Esophagus squamous epithelium (tissue), 5 donors: ENCODE measurements at regions not wholly inside any gene's neighbourhood (a gene's known extent, or its start where the extent isn't known, plus 50 kb on each side); places are given as distances from the start of the nearest gene placed in this dataset.

ENCODE experiments used
- DNase-seq: peaks from one replicate; lab custom pipeline; 2025; lab: John Stamatoyannopoulos, UW
- H3K27ac ChIP-seq, 4 donors: fragments of 200-600 bp; sonication (generic); one replicate each; pipeline ENCODE4 v1.5.1; 2016 to 2019; ENCODE audit warnings: mild to moderate bottlenecking in 1 of 4
- H3K27me3 ChIP-seq, 4 donors: fragments of 200-600 bp; sonication (generic); 1 replicate in 3 of 4; 2 replicates in 1 of 4; pipeline versions ENCODE4 v1.5.1 to v1.6.0; 2017 to 2021; ENCODE audit warnings: antibody characterized with exemption in 1 of 4
- H3K36me3 ChIP-seq, 3 donors: fragments of 200-600 bp; sonication (generic); one replicate each; pipeline ENCODE4 v1.5.1; 2016 to 2019
- H3K4me1 ChIP-seq, 3 donors: fragments of 200-600 bp; sonication (generic); one replicate each; pipeline ENCODE4 v1.5.1; 2017 to 2019
- H3K4me3 ChIP-seq, 4 donors: fragments of 200-600 bp; sonication (generic); 1 replicate in 3 of 4; 2 replicates in 1 of 4; pipeline ENCODE4 v1.5.1; 2016 to 2019; ENCODE audit warnings: mild to moderate bottlenecking in 2 of 4, moderate library complexity in 1 of 4
- H3K9me3 ChIP-seq, 3 donors: fragments of 200-600 bp; sonication (generic); one replicate each; pipeline ENCODE4 v1.5.1; 2016 to 2019
- POLR2A ChIP-seq, 4 donors: fragments of 450-650 bp; IDR thresholded peaks; one replicate each; pipeline ENCODE4 v1.6.1; 2017; ENCODE audit warnings: antibody characterized with exemption in 4 of 4, mild to moderate bottlenecking in 4 of 4, moderate library complexity in 3 of 4
- WGBS, 2 donors: methylation state at CpG; one replicate each; pipeline ENCODE4 v1.1.5; 2018; 5-methylcytosine and 5-hydroxymethylcytosine counted together
- intact Hi-C: fragments of 100-400 bp; cut with DNase I; formaldehyde crosslinking; loops from one replicate; pipeline ENCODE4 v1.15.0; 2022
- TF ChIP-seq, protein P1 (sequence below), 6 experiments: fragments of 450-650 bp in 4 of 6; fragments of 200-600 bp in 2 of 6; sonication (generic) in 2 of 6; IDR thresholded peaks; one replicate each; pipeline ENCODE4 v1.5.1; 2016 to 2019; ENCODE audit warnings: antibody characterized with exemption in 6 of 6, mild to moderate bottlenecking in 4 of 6, moderate library complexity in 4 of 6
- donor health status: DM: yes; HTN: yes; CAD: no.

DNA sequence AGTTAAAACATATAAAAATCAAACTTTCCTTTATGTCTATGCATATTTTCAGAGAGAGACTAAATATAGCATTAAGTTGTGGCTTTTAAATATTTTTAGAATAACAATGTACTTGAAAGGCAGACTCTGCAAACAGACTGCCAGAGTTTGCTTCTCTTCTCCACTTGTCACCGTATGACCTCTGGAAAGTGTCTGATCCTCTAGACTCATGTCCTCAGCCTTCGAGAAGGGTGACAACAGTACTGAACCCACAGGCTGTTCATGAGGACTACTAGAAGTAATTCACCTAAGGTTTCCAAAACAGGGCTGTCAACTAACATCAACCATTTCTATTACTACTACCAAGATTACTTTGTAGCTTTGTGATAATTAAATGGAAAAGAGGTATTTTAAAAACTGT lies 167.7 kb upstream of the TBCA start:
- no peak overlapping the region for H3K27ac ChIP-seq
- H3K4me3 ChIP-seq, result no peak overlapping the region
- no peaks in the 10 kb centered on the region for H3K4me1 ChIP-seq
- peaks cover 0 to 43% (median 0%) of the 10 kb centered on the region in 4 donors for H3K27me3 ChIP-seq
- H3K36me3 ChIP-seq, result no peaks in the 10 kb centered on the region
- TF ChIP-seq, protein P1, sequence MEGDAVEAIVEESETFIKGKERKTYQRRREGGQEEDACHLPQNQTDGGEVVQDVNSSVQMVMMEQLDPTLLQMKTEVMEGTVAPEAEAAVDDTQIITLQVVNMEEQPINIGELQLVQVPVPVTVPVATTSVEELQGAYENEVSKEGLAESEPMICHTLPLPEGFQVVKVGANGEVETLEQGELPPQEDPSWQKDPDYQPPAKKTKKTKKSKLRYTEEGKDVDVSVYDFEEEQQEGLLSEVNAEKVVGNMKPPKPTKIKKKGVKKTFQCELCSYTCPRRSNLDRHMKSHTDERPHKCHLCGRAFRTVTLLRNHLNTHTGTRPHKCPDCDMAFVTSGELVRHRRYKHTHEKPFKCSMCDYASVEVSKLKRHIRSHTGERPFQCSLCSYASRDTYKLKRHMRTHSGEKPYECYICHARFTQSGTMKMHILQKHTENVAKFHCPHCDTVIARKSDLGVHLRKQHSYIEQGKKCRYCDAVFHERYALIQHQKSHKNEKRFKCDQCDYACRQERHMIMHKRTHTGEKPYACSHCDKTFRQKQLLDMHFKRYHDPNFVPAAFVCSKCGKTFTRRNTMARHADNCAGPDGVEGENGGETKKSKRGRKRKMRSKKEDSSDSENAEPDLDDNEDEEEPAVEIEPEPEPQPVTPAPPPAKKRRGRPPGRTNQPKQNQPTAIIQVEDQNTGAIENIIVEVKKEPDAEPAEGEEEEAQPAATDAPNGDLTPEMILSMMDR (IDR thresholded peaks at IDR 0.05), result no peak
- TF ChIP-seq POLR2A (IDR thresholded peaks at IDR 0.05), result no peak
- no peaks in the 10 kb centered on the region for H3K9me3 ChIP-seq
- DNase-seq, result no peak
- WGBS, 2 donors, result 59 to 70% methylated on average over 2 of the region's 2 CpGs
- intact Hi-C loops, result no loop called here

DNA sequence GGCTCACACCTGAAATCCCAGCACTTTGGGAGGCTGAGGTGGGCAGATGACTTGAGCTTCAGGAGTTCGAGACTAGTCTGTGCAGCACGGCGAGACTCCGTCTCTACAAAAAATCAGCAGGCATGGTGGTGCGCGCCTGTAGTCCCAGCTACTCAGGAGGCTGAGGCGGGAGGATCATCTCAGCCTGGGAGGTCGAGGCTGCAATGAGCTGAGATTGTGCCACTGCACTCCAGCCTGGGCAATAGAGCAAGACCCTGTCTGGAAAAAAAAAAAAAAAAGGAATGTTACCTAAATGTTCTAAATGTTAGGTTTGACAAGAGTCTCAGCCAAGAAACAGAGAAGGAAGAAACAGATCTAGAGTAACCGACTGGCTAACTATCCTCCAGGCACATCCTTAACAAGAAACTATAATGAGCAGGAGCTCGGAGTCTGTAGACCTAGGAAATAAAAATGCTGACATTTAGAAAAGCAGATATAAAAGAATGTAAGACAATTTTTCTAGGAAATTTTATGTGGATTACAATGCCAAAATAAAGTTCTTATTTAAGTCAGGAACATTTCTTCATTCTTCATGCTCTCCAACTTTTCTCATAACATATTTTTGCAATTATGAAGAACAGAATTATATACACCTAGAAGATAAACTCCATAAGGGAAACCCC lies 166.6 kb upstream of the TBCA start:
- H3K4me3 ChIP-seq, result no peak overlapping the region
- no peaks in the 10 kb centered on the region for H3K9me3 ChIP-seq
- no peak overlapping the region for H3K27ac ChIP-seq
- no peak for DNase-seq
- no peaks in the 10 kb centered on the region for H3K36me3 ChIP-seq
- no peak for TF ChIP-seq POLR2A (IDR thresholded peaks at IDR 0.05)
- TF ChIP-seq, protein P1 (IDR thresholded peaks at IDR 0.05), result no peak
- intact Hi-C loops, result no loop called here
- no peaks in the 10 kb centered on the region for H3K4me1 ChIP-seq
- WGBS, 2 donors, result 83 to 85% methylated on average over 10 of the region's 10 CpGs
- H3K27me3 ChIP-seq, result peaks cover 0 to 45% (median 0%) of the 10 kb centered on the region in 4 donors

DNA sequence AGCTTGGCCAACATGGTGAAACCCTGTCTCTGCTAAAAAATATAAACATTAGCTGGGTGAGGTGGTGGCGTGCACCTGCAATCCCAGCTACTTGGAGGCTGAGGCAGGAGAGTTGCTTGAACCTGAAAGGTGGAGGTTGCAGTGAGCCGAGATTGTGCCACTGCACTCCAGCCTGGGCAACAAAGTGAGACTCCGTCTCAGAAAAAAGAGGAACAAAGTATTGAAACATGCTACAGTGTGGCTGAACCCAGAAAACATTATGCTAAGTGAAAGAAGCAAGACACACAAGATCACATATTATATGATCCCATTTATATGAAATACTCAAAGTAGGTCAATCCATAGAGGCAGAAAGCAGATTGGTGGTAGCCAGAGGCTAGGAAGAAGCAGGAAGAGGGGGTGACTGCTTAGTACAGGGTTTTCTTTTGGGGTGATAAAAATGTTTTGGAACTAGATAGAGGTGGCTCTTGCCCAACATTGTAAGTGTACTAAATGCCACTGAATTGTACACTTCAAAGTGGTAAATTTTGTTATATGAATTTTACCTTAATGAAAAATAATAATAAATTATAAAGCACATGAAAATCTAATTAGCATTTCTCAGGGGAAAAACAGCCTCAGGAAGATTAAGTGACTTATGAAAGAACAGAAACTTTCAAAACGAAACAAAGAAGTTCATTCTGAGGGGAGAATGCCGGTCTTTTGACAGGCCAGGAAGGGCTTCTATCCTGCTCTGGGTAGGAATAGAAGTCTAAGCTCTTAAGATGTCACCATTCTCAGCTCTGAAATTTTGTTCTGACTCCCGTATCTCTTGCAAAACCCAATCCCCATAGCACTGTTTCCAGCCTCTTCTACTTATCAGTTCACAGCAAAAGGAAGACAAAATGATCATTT lies 161.1 kb upstream of the TBCA start:
- intact Hi-C loops, result no loop called here
- WGBS, 2 donors, result 60 to 63% methylated on average over 6 of the region's 6 CpGs
- no peaks in the 10 kb centered on the region for H3K36me3 ChIP-seq

DNA sequence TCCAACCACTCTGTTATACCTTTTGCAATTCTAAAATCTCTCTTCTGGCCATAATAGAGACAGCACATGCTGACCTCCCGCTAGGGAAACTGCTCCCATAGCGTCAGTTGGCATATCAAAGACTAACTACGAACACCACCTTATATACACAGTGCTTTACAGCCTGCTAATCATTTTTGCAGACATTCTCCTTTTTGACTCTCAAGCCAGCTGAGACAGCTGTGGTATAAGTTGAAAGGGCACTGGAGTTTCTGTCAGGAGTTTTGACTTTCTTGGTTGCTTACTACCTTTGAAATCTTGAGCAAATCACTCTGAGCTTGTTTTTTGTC lies 160.2 kb upstream of the TBCA start:
- Histone ChIP-seq H3K36me3 (no peaks in the 10 kb centered on the region), H3K27me3 (peaks cover 0 to 29% (median 0%) of the 10 kb centered on the region in 4 donors), H3K9me3 (no peaks in the 10 kb centered on the region), H3K4me3 (no peak overlapping the region), H3K4me1 (no peaks in the 10 kb centered on the region), H3K27ac (no peak overlapping the region)
- 77 to 83% methylated on average over 3 of the region's 3 CpGs for WGBS, 2 donors
- intact Hi-C loops, result no loop called here
- DNase-seq, result no peak
- TF ChIP-seq, protein P1 (IDR thresholded peaks at IDR 0.05), result no peak
- TF ChIP-seq POLR2A (IDR thresholded peaks at IDR 0.05), result no peak

More for the DNA sequence above, 161.1 kb upstream of the TBCA start:
- H3K27me3 ChIP-seq, result peaks cover 0 to 33% (median 0%) of the 10 kb centered on the region in 4 donors
- no peak for DNase-seq
- H3K9me3 ChIP-seq, result no peaks in the 10 kb centered on the region
- H3K27ac ChIP-seq, result no peak overlapping the region
- no peaks in the 10 kb centered on the region for H3K4me1 ChIP-seq
- no peak overlapping the region for H3K4me3 ChIP-seq
- TF ChIP-seq POLR2A (IDR thresholded peaks at IDR 0.05), result no peak
- TF ChIP-seq, protein P1 (IDR thresholded peaks at IDR 0.05), result no peak
